Thyroid gland (tissue), 4 donors: ENCODE measurements at regions not wholly inside any gene's neighbourhood (a gene's known extent, or its start where the extent isn't known, plus 50 kb on each side); places are given as distances from the start of the nearest gene placed in this dataset.

Experiments used
- DNase-seq, 2 donors: peaks; one replicate each; pipeline ENCODE4 v3.0.0-alpha.2; 2019
- H3K27ac ChIP-seq, 3 donors: fragments of 200-600 bp; sonication (generic); 1 replicate in 2 of 3; 2 replicates in 1 of 3; pipeline ENCODE4 v1.5.1; 2016 to 2019; ENCODE audit warnings: mild to moderate bottlenecking in 1 of 3, moderate library complexity in 1 of 3
- H3K27me3 ChIP-seq: fragments of 200-600 bp; sonication (generic); one replicate; pipeline ENCODE4 v1.5.1; 2019
- H3K36me3 ChIP-seq, 2 donors: fragments of 200-600 bp; sonication (generic); one replicate each; pipeline ENCODE4 v1.5.1; 2016 to 2019
- H3K4me1 ChIP-seq, 2 donors: fragments of 200-600 bp; sonication (generic); one replicate each; pipeline ENCODE4 v1.5.1; 2017 to 2019
- H3K4me3 ChIP-seq, 3 donors: fragments of 200-600 bp; sonication (generic); replicated peaks in 1 of 3; 1 replicate in 2 of 3; 2 replicates in 1 of 3; pipeline ENCODE4 v1.5.1; 2016; ENCODE audit warnings: mild to moderate bottlenecking in 1 of 3
- H3K9me3 ChIP-seq: fragments of 200-600 bp; sonication (generic); one replicate; pipeline ENCODE4 v1.5.1; 2017
- POLR2A ChIP-seq, 2 donors: fragments of 450-650 bp; IDR thresholded peaks; one replicate each; pipeline ENCODE4 v1.6.1; 2017; ENCODE audit warnings: antibody characterized with exemption in 2 of 2, mild to moderate bottlenecking in 2 of 2, moderate library complexity in 1 of 2
- whole genome bisulfite sequencing, 2 donors: methylation state at CpG; one replicate each; pipeline ENCODE4 v1.1.5; 2017; 5-methylcytosine and 5-hydroxymethylcytosine counted together
- intact Hi-C: fragments of 100-400 bp; cut with DNase I; formaldehyde crosslinking; loops from one replicate; pipeline ENCODE4 v1.15.1; 2023
- TF ChIP-seq, protein P1 (sequence below), 6 experiments: fragments of 200-600 bp in 3 of 6; fragments of 450-650 bp in 3 of 6; sonication (generic) in 3 of 6; IDR thresholded peaks; one replicate each; pipeline ENCODE4 v1.5.1; 2016 to 2019; ENCODE audit warnings: antibody characterized with exemption in 6 of 6, mild to moderate bottlenecking in 2 of 6, inconsistent platforms in 1 of 6, moderate library complexity in 1 of 6

- Histone ChIP-seq H3K36me3 (no peaks in the 10 kb centered on the region), H3K4me3 (no peak overlapping the region), H3K27ac (no peak overlapping the region), H3K4me1 (no peaks in the 10 kb centered on the region), H3K27me3 (no peaks in the 10 kb centered on the region), H3K9me3 (no peaks in the 10 kb centered on the region)
- TF ChIP-seq, protein P1, sequence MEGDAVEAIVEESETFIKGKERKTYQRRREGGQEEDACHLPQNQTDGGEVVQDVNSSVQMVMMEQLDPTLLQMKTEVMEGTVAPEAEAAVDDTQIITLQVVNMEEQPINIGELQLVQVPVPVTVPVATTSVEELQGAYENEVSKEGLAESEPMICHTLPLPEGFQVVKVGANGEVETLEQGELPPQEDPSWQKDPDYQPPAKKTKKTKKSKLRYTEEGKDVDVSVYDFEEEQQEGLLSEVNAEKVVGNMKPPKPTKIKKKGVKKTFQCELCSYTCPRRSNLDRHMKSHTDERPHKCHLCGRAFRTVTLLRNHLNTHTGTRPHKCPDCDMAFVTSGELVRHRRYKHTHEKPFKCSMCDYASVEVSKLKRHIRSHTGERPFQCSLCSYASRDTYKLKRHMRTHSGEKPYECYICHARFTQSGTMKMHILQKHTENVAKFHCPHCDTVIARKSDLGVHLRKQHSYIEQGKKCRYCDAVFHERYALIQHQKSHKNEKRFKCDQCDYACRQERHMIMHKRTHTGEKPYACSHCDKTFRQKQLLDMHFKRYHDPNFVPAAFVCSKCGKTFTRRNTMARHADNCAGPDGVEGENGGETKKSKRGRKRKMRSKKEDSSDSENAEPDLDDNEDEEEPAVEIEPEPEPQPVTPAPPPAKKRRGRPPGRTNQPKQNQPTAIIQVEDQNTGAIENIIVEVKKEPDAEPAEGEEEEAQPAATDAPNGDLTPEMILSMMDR (IDR thresholded peaks at IDR 0.05) = no peak
- TF ChIP-seq POLR2A (IDR thresholded peaks at IDR 0.05) = no peak
- intact Hi-C loops = no loop called here
- 84 to 90% methylated on average over 5 of the region's 5 CpGs for WGBS, 2 donors
- no peak for DNase-seq
Measured at GRCh38 chr2:106735807-106736206, 150.2 kb downstream of the ST6GAL2 start.

DNA sequence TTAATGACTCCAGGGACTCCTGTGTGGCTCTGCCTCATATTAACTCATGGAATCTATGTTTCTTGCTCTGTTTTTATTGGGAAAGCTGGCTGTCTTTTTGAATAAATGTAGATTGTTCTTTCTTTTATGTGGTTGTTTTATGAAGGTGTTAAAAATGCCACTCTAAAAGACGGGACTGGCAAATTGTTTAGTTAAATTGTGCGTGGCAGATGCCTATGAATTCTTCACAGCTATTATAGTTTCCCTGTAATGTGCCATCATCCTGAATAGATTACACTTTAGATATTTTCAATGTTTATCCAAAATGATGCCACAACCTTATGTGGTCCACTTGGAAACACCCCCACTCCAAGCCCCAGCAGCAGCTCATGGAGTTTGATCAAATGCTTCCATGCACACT is 149.7 kb downstream of the ST6GAL2 start:
- WGBS, 2 donors = 90 to 91% methylated on average over 2 of the region's 2 CpGs
- TF ChIP-seq, protein P1 (IDR thresholded peaks at IDR 0.05) = no peak
- TF ChIP-seq POLR2A (IDR thresholded peaks at IDR 0.05) = no peak

DNA sequence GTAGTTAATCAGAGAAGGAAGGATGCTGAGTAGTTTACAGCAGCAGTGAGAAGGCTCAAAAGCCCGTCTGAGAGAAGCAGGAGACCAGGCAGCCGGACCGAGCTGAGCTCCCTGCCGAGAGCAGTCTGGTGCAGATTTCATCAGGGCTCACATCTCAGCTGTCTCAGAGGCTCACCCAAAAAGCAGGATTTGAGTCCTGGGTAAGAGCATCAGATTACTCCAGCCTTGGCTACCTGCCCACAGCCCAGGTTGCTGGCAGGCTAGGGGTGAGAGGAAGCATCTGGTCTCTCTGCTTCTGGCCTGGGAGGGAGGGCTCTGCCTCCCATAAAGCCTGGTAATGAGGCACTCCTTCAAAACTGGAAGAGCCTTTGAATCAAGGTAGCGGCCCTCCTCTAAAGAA is 140.5 kb downstream of the ST6GAL2 start:
- peaks cover 6 to 7% of the 10 kb centered on the region in 2 donors for H3K4me1 ChIP-seq
- WGBS, 2 donors = 33 to 50% methylated on average over 5 of the region's 5 CpGs
- no peaks in the 10 kb centered on the region for H3K27me3 ChIP-seq
- H3K36me3 ChIP-seq = no peaks in the 10 kb centered on the region
- DNase-seq = peak; percentile 47 to 48
- H3K9me3 ChIP-seq = no peaks in the 10 kb centered on the region
- intact Hi-C loops = no loop called here
- H3K4me3 ChIP-seq = no peak overlapping the region
- H3K27ac ChIP-seq = no peak overlapping the region
- TF ChIP-seq POLR2A (IDR thresholded peaks at IDR 0.05) = no peak
- TF ChIP-seq, protein P1 (IDR thresholded peaks at IDR 0.05) = no peak

More for the DNA sequence above, 149.7 kb downstream of the ST6GAL2 start:
- Histone ChIP-seq H3K9me3 (no peaks in the 10 kb centered on the region), H3K36me3 (no peaks in the 10 kb centered on the region), H3K4me1 (no peaks in the 10 kb centered on the region), H3K27me3 (no peaks in the 10 kb centered on the region), H3K4me3 (no peak overlapping the region), H3K27ac (no peak overlapping the region)
- no peak for DNase-seq
- intact Hi-C loops = no loop called here

GRCh38 chr2:106749823-106750222 is 136.1 kb downstream of the ST6GAL2 start:
- WGBS, 2 donors = 66 to 67% methylated on average over 2 of the region's 2 CpGs

More at GRCh38 chr2:106749823-106750222, 136.1 kb downstream of the ST6GAL2 start:
- Histone ChIP-seq H3K27ac (no peak overlapping the region), H3K9me3 (no peaks in the 10 kb centered on the region), H3K4me1 (peaks cover 3 to 7% of the 10 kb centered on the region in 2 donors), H3K36me3 (no peaks in the 10 kb centered on the region), H3K27me3 (no peaks in the 10 kb centered on the region), H3K4me3 (no peak overlapping the region)
- TF ChIP-seq, protein P1 (IDR thresholded peaks at IDR 0.05) = no peak
- TF ChIP-seq POLR2A (IDR thresholded peaks at IDR 0.05) = no peak
- intact Hi-C loops = no loop called here
- no peak for DNase-seq
